HEK293 (cell line): ENCODE measurements at regions not wholly inside any gene's neighbourhood (a gene's known extent, or its start where the extent isn't known, plus 50 kb on each side); places are given as distances from the start of the nearest gene placed in this dataset.

ENCODE experiments used
- KLF16 ChIP-seq: fragments of 450-650 bp; formaldehyde crosslinking; IDR thresholded peaks from 2 replicates; pipeline ENCODE4 v1.5.1; 2017; ENCODE audit warnings: missing biosample characterization, missing genetic modification characterization
- MYNN ChIP-seq: fragments of 450-650 bp; formaldehyde crosslinking; IDR thresholded peaks from 2 replicates; pipeline ENCODE4 v1.5.1; 2016; ENCODE audit warnings: missing biosample characterization, missing genetic modification characterization, borderline replicate concordance
- TCF7L2 ChIP-seq: IDR thresholded peaks from 2 replicates; pipeline ENCODE4 v1.6.1; 2011; ENCODE audit warnings: low read depth, mild to moderate bottlenecking, inconsistent platforms, low read length, moderate library complexity, borderline replicate concordance
- ZNF112 ChIP-seq: fragments of 450-650 bp; formaldehyde crosslinking; IDR thresholded peaks from 2 replicates; pipeline ENCODE4 v1.5.0; 2017; ENCODE audit warnings: missing biosample characterization, missing genetic modification characterization
- ZNF423 ChIP-seq: fragments of 450-650 bp; formaldehyde crosslinking; IDR thresholded peaks from 2 replicates; pipeline ENCODE4 v1.5.1; 2016; ENCODE audit warnings: missing biosample characterization, missing genetic modification characterization
- ZNF768 ChIP-seq: fragments of 450-650 bp; formaldehyde crosslinking; IDR thresholded peaks from 2 replicates; pipeline ENCODE4 v1.5.1; 2018; ENCODE audit warnings: missing biosample characterization, mild to moderate bottlenecking, missing genetic modification characterization
- TF ChIP-seq, protein P1 (sequence below): fragments of 450-650 bp; formaldehyde crosslinking; IDR thresholded peaks from 2 replicates; pipeline ENCODE4 v1.5.1; 2016; ENCODE audit warnings: missing biosample characterization, missing genetic modification characterization
- TF ChIP-seq, protein P2 (sequence below): fragments of 450-650 bp; formaldehyde crosslinking; IDR thresholded peaks from 2 replicates; pipeline ENCODE4 v1.5.1; 2016; ENCODE audit warnings: missing biosample characterization, missing genetic modification characterization

DNA sequence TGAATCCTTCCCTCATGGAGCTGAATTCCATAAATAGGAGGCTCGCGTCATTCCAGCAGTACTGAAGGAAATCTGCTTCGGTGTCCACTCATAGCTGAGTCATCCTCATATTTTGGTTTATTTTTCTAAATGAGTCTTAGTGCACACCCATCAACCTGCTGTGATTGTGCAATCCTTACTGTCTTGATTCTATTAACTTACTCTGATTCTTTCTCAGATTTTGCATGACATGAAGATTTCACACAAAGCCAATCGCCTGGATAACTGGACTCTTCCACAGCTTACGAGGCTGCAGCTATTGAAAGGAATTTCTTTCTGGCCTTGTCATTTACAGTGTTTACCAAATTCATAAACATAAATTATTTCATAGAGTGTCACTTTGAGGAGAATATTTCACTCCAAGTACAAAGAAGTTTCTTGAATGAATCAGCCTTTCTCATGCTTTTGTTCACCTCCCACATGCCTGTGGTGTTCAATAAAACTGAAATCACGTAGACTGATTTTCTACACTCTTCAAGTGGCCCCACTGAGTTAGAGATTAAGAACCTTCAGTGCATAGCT, 207.6 kb upstream of the SLITRK2 start:
- TF ChIP-seq MYNN (tag by site-specific recombination) (no peak), TCF7L2 (no peak), ZNF112 (tag by site-specific recombination) (no peak), ZNF768 (tag by site-specific recombination) (no peak), KLF16 (no peak), ZNF423 (tag by site-specific recombination) (no peak)
- TF ChIP-seq, protein P1, sequence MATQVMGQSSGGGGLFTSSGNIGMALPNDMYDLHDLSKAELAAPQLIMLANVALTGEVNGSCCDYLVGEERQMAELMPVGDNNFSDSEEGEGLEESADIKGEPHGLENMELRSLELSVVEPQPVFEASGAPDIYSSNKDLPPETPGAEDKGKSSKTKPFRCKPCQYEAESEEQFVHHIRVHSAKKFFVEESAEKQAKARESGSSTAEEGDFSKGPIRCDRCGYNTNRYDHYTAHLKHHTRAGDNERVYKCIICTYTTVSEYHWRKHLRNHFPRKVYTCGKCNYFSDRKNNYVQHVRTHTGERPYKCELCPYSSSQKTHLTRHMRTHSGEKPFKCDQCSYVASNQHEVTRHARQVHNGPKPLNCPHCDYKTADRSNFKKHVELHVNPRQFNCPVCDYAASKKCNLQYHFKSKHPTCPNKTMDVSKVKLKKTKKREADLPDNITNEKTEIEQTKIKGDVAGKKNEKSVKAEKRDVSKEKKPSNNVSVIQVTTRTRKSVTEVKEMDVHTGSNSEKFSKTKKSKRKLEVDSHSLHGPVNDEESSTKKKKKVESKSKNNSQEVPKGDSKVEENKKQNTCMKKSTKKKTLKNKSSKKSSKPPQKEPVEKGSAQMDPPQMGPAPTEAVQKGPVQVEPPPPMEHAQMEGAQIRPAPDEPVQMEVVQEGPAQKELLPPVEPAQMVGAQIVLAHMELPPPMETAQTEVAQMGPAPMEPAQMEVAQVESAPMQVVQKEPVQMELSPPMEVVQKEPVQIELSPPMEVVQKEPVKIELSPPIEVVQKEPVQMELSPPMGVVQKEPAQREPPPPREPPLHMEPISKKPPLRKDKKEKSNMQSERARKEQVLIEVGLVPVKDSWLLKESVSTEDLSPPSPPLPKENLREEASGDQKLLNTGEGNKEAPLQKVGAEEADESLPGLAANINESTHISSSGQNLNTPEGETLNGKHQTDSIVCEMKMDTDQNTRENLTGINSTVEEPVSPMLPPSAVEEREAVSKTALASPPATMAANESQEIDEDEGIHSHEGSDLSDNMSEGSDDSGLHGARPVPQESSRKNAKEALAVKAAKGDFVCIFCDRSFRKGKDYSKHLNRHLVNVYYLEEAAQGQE, result no peak
- TF ChIP-seq, protein P2, sequence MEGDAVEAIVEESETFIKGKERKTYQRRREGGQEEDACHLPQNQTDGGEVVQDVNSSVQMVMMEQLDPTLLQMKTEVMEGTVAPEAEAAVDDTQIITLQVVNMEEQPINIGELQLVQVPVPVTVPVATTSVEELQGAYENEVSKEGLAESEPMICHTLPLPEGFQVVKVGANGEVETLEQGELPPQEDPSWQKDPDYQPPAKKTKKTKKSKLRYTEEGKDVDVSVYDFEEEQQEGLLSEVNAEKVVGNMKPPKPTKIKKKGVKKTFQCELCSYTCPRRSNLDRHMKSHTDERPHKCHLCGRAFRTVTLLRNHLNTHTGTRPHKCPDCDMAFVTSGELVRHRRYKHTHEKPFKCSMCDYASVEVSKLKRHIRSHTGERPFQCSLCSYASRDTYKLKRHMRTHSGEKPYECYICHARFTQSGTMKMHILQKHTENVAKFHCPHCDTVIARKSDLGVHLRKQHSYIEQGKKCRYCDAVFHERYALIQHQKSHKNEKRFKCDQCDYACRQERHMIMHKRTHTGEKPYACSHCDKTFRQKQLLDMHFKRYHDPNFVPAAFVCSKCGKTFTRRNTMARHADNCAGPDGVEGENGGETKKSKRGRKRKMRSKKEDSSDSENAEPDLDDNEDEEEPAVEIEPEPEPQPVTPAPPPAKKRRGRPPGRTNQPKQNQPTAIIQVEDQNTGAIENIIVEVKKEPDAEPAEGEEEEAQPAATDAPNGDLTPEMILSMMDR (tag by site-specific recombination), result no peak
